ENCODE measurements at regions not wholly inside any gene's neighbourhood (a gene's known extent, or its start where the extent isn't known, plus 50 kb on each side); places are given as distances from the start of the nearest gene placed in this dataset.

- TF ChIP-seq EZH2 (IDR thresholded peaks at IDR 0.05): no peak
- no peak for TF ChIP-seq POLR2AphosphoS5 (IDR thresholded peaks at IDR 0.05; ENCODE audit: borderline replicate concordance, low read depth, low read length)
- TF ChIP-seq FOXP2 (optimal IDR thresholded peaks at IDR 0.05; ENCODE audit: control extremely low read depth, extremely low read length, insufficient read depth): no peak
Measured at GRCh38 chr2:64277101-64277849, 133.1 kb upstream of the PELI1 start.
